Body of pancreas (tissue), 4 donors: ENCODE measurements at regions not wholly inside any gene's neighbourhood (a gene's known extent, or its start where the extent isn't known, plus 50 kb on each side); places are given as distances from the start of the nearest gene placed in this dataset.

Experiments
- CTCF ChIP-seq, 7 experiments: fragments of 450-650 bp in 4 of 7; fragments of 200-600 bp in 3 of 7; sonication (generic) in 3 of 7; IDR thresholded peaks; one replicate each; pipeline ENCODE4 v1.5.1; 2016 to 2019; ENCODE audit warnings: antibody characterized with exemption in 7 of 7
- POLR2A ChIP-seq, 3 donors: fragments of 450-650 bp; IDR thresholded peaks; one replicate each; pipeline ENCODE4 v1.6.1; 2016; ENCODE audit warnings: antibody characterized with exemption in 3 of 3, mild to moderate bottlenecking in 2 of 3

GRCh38 chr3:132981719-132982118 is 56.5 kb upstream of the TMEM108 start:
- TF ChIP-seq POLR2A (IDR thresholded peaks at IDR 0.05) (no peak), CTCF (IDR thresholded peaks at IDR 0.05) (no peak)
